Upper lobe of left lung (tissue), 4 donors: ENCODE measurements at regions not wholly inside any gene's neighbourhood (a gene's known extent, or its start where the extent isn't known, plus 50 kb on each side); places are given as distances from the start of the nearest gene placed in this dataset.

ENCODE experiments used
- CTCF ChIP-seq, 6 experiments: fragments of 450-650 bp in 4 of 6; fragments of 200-600 bp in 2 of 6; sonication (generic) in 2 of 6; IDR thresholded peaks; one replicate each; pipeline ENCODE4 v1.5.1; 2016 to 2019; ENCODE audit warnings: antibody characterized with exemption in 6 of 6
- EP300 ChIP-seq, 4 donors: sonication (generic); formaldehyde crosslinking; IDR thresholded peaks; one replicate each; pipeline ENCODE4 v1.5.1; 2017; ENCODE audit warnings: antibody characterized with exemption in 4 of 4, control low read depth in 2 of 4
- POLR2A ChIP-seq, 4 donors: fragments of 450-650 bp; IDR thresholded peaks; one replicate each; pipeline ENCODE4 v1.5.1; 2016 to 2017; ENCODE audit warnings: antibody characterized with exemption in 4 of 4, mild to moderate bottlenecking in 2 of 4
- POLR2AphosphoS5 ChIP-seq, 2 donors: sonication (generic); formaldehyde crosslinking; IDR thresholded peaks; one replicate each; pipeline ENCODE4 v1.5.1; 2017; ENCODE audit warnings: antibody characterized with exemption in 2 of 2

DNA sequence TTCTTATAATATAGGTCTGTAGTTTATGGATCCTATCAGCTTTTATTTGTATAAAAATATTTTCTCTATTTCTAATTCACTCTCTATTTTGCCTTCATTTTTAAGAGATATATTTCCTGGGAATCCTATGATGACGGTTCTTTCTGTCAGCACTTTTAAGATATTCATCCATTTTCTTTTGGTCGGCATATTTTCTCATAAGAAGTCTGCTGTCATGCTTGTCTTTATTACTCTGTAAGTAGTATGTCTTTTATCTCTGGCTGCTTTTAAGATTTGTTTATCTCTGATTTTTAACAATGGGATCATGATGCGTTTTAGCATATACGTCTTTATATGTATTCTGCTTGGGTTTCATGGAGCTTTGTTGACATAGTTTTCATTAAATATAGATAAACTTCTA, 175.5 kb downstream of the SNX19 start:
- no peak for TF ChIP-seq CTCF (IDR thresholded peaks at IDR 0.05)
- TF ChIP-seq POLR2A (IDR thresholded peaks at IDR 0.05): no peak
- TF ChIP-seq EP300 (IDR thresholded peaks at IDR 0.05): no peak
- no peak for TF ChIP-seq POLR2AphosphoS5 (IDR thresholded peaks at IDR 0.05)
